ENCODE measurements at regions not wholly inside any gene's neighbourhood (a gene's known extent, or its start where the extent isn't known, plus 50 kb on each side); places are given as distances from the start of the nearest gene placed in this dataset.

DNA sequence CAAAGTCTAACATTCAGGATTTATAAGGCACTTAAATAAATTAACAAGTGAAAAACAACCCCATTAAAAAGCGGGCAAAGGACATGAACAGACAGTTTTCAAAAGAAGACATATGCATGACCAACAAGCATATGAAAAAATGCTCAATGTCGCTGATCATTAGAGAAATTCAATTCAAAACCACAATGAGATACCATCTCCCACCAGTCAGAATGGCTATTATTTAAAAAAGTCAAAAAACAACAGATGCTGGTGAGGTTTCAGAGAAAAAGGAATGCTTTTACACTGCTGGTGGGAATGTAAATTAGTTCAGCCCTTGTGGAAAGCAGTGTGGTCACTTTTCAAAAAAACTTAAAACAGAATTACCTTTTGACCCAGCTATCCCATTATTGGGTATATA lies 60.7 kb upstream of the BDKRB2 start:
- Histone ChIP-seq H3K79me2 (ENCODE audit: insufficient read depth) (no peaks in the 10 kb centered on the region), H3K9me3 (ENCODE audit: low read depth) (peaks cover 4% of the 10 kb centered on the region), H2AFZ (no peak overlapping the region), H3K9ac (no peak overlapping the region), H4K20me1 (ENCODE audit: insufficient read depth) (no peaks in the 10 kb centered on the region), H3K36me3 (ENCODE audit: low read depth) (no peaks in the 10 kb centered on the region), H3K27ac (no peak overlapping the region), H3K4me3 (no peak overlapping the region), H3K9me2 (ENCODE audit: insufficient read depth) (no peaks in the 10 kb centered on the region), H3K4me1 (ENCODE audit: insufficient read depth) (peaks cover 29% of the 10 kb centered on the region), H3F3A (ENCODE audit: insufficient read depth) (peaks cover 20% of the 10 kb centered on the region), H3K4me2 (ENCODE audit: unreplicated experiment) (no peak overlapping the region), H3K27me3 (replicated peaks; ENCODE audit: insufficient read depth) (no peaks in the 10 kb centered on the region)
- in situ Hi-C loops (cut with MboI) = no loop called here
- 88 to 94% methylated on average over 2 of the region's 2 CpGs for WGBS, 2 experiments (ENCODE audit: low coverage in 1 of 2, low lambda C conversion rate in 2 of 2, missing lambda C conversion rate in 2 of 2)
- DNase-seq = no peak
- TF ChIP-seq EZH2 (IDR thresholded peaks at IDR 0.05; ENCODE audit: insufficient read depth, poor library complexity, severe bottlenecking) (no peak), EZH2phosphoT487 (IDR thresholded peaks at IDR 0.05; ENCODE audit: insufficient read depth, low read depth) (no peak)

DNA sequence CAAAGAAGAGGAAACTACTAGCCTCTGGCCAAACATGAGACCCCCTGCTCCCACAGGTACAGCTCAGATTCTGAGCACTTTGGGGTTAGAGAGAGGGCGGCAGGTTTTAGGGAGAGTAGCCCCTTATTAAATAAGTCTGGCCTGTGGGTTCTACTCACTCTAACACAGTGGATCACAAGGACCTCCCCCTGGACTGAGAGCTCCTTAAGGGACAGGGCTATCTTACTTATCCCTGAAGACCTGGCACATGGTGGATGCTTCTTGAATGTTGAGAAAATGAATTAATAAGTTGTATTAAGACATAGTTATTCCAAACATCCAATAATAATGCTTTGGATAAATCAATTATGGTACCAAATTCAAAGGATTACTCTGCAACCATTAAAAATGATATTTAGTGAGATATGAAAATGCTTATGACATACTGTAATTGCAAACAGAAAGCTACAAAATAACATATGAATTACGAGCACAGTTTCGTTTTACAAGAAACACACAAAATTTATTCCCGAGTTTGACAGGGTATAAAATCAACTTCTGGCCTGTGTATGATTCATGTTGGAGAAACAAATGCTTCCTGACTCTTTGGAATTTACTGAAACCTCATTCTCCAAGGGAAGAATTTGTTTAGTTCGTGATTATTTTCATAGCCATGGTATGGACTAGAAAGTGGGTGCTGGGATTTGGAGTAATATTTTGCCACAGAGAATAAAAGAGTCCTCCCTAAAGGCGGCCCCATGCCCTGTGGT lies 59.3 kb upstream of the BDKRB2 start:
- Histone ChIP-seq H3K4me2 (ENCODE audit: unreplicated experiment) (peak overlapping the region; percentile 73), H3K9me2 (ENCODE audit: insufficient read depth) (no peaks in the 10 kb centered on the region), H3K9ac (peak overlapping the region; percentile 76), H3K27me3 (replicated peaks; ENCODE audit: insufficient read depth) (no peaks in the 10 kb centered on the region), H3K9me3 (ENCODE audit: low read depth) (peaks cover 4% of the 10 kb centered on the region), H3K4me3 (peak overlapping the region; percentile 54), H4K20me1 (ENCODE audit: insufficient read depth) (no peaks in the 10 kb centered on the region), H3K36me3 (ENCODE audit: low read depth) (no peaks in the 10 kb centered on the region), H3F3A (ENCODE audit: insufficient read depth) (peaks cover 20% of the 10 kb centered on the region), H2AFZ (peak overlapping the region; percentile 29; the same call in 1 of the 2 replicates), H3K27ac (peak overlapping the region; percentile 91), H3K79me2 (ENCODE audit: insufficient read depth) (no peaks in the 10 kb centered on the region), H3K4me1 (ENCODE audit: insufficient read depth) (peaks cover 20% of the 10 kb centered on the region)
- in situ Hi-C loops (cut with MboI) = no loop called here
- DNase-seq = peak; percentile 78
- TF ChIP-seq EZH2phosphoT487 (IDR thresholded peaks at IDR 0.05; ENCODE audit: insufficient read depth, low read depth) (no peak), EZH2 (IDR thresholded peaks at IDR 0.05; ENCODE audit: insufficient read depth, poor library complexity, severe bottlenecking) (no peak)
- WGBS, 2 experiments (ENCODE audit: low coverage in 1 of 2, low lambda C conversion rate in 2 of 2, missing lambda C conversion rate in 2 of 2) = 17 to 19% methylated on average over 6 of the region's 6 CpGs

DNA sequence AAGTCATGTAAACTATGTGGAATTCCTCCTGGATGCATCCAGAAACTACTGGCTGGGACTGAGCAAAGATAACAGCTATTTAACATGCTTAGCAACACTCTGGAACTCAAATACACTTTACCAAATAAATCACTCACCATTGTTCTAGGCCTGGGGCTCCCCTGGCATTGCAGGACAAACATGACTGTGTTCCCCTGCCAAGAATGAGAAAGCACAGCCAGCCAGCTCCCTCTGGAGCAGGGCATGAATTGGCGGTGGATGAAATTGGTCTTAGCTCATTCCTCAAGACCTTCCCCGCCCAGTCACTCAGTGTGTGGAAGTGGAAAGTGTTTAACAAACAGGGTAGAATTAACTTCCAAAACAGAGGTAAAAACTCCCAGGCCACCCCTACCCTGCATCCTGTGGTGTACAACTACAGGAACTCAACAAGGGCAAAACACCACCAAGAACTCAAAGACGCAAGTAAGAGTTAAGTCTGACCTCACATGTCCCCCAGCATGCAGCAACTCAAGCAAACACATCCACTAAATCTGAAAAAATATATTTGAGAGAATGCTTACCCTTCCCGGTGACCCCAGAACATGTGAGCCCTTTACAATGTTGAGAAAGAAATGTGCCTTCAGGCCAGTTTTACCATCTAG lies 58.4 kb upstream of the BDKRB2 start:
- 20 to 23% methylated on average over 4 of the region's 4 CpGs for WGBS, 2 experiments (ENCODE audit: low coverage in 1 of 2, low lambda C conversion rate in 2 of 2, missing lambda C conversion rate in 2 of 2)
- Histone ChIP-seq H3F3A (ENCODE audit: insufficient read depth) (peaks cover 20% of the 10 kb centered on the region), H3K4me1 (ENCODE audit: insufficient read depth) (peaks cover 18% of the 10 kb centered on the region), H3K9ac (peak overlapping the region; percentile 76), H4K20me1 (ENCODE audit: insufficient read depth) (no peaks in the 10 kb centered on the region), H3K79me2 (ENCODE audit: insufficient read depth) (no peaks in the 10 kb centered on the region), H3K4me3 (peak overlapping the region; percentile 54), H3K4me2 (ENCODE audit: unreplicated experiment) (peak overlapping the region; percentile 73), H3K9me3 (ENCODE audit: low read depth) (peaks cover 4% of the 10 kb centered on the region), H3K36me3 (ENCODE audit: low read depth) (no peaks in the 10 kb centered on the region), H3K27me3 (replicated peaks; ENCODE audit: insufficient read depth) (no peaks in the 10 kb centered on the region), H3K27ac (peak overlapping the region; percentile 91), H3K9me2 (ENCODE audit: insufficient read depth) (no peaks in the 10 kb centered on the region), H2AFZ (peak overlapping the region; percentile 29; the same call in 1 of the 2 replicates)
- TF ChIP-seq EZH2 (IDR thresholded peaks at IDR 0.05; ENCODE audit: insufficient read depth, poor library complexity, severe bottlenecking) (no peak), EZH2phosphoT487 (IDR thresholded peaks at IDR 0.05; ENCODE audit: insufficient read depth, low read depth) (no peak)
- peak; percentile 89 for DNase-seq
- in situ Hi-C loops (cut with MboI) = no loop called here

DNA sequence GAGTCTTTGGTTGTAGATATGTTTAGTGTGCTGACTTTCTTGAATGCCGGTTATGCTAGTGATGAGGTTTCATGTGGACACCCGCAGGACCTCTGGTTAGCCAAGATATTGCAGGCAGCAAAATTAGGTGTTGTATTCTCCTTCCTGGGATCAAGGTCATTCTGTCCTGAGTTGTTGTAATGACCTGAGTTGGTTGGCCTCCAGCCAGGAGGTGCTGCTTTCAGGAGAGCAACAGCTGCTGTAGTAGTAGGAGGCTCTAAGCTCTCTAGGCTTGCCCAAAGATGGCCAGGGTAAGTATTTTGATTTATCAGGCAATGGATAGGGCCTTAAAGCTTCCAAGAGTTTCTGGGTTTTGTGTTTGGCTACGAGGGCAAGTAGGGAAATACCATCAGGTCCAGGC lies 56.0 kb upstream of the BDKRB2 start:
- no peak overlapping the region for H3K9ac ChIP-seq
- H3K4me3 ChIP-seq = no peak overlapping the region
- H3K4me1 ChIP-seq (ENCODE audit: insufficient read depth) = peaks cover 18% of the 10 kb centered on the region
- no peaks in the 10 kb centered on the region for H3K36me3 ChIP-seq (ENCODE audit: low read depth)
- DNase-seq = no peak
- H2AFZ ChIP-seq = no peak overlapping the region
- in situ Hi-C loops (cut with MboI) = no loop called here
- peaks cover 20% of the 10 kb centered on the region for H3F3A ChIP-seq (ENCODE audit: insufficient read depth)
- peaks cover 4% of the 10 kb centered on the region for H3K9me3 ChIP-seq (ENCODE audit: low read depth)
- no peaks in the 10 kb centered on the region for H4K20me1 ChIP-seq (ENCODE audit: insufficient read depth)
- no peaks in the 10 kb centered on the region for H3K79me2 ChIP-seq (ENCODE audit: insufficient read depth)
- TF ChIP-seq EZH2 (IDR thresholded peaks at IDR 0.05; ENCODE audit: insufficient read depth, poor library complexity, severe bottlenecking) (no peak), EZH2phosphoT487 (IDR thresholded peaks at IDR 0.05; ENCODE audit: insufficient read depth, low read depth) (no peak)
- no peak overlapping the region for H3K4me2 ChIP-seq (ENCODE audit: unreplicated experiment)
- 74 to 79% methylated on average over 3 of the region's 3 CpGs for WGBS, 2 experiments (ENCODE audit: low coverage in 1 of 2, low lambda C conversion rate in 2 of 2, missing lambda C conversion rate in 2 of 2)
- no peaks in the 10 kb centered on the region for H3K9me2 ChIP-seq (ENCODE audit: insufficient read depth)
- no peaks in the 10 kb centered on the region for H3K27me3 ChIP-seq (replicated peaks; ENCODE audit: insufficient read depth)
- no peak overlapping the region for H3K27ac ChIP-seq
